CD4-positive, alpha-beta T cell treated with Interleukin-1 beta for 1 hour (primary cell): ENCODE measurements at regions not wholly inside any gene's neighbourhood (a gene's known extent, or its start where the extent isn't known, plus 50 kb on each side); places are given as distances from the start of the nearest gene placed in this dataset.

ENCODE experiments used
- DNase-seq, 2 donors: peaks; one replicate each; pipeline ENCODE4 v3.0.0-alpha.2; 2020 to 2022

DNA sequence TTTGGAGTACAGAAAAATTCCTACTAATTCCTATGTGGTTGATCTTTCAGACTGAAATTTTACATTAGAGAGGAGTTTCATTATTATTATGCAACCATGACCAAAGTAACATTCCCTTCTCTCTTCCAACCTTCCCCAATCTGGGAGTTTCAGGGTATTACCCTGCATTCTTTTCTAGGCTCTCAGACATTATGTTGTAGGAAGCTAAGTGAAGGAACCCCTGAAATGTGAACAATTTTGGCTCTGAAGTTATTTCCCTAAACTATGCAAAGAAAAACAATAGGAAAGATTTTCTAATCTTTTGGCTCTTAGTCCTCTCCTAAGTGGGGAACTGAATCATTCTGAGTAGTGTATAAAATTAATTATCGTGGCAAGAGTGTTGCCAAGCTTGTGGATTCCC lies 63.3 kb upstream of the ZFAND5 start:
- DNase-seq: no peak

DNA sequence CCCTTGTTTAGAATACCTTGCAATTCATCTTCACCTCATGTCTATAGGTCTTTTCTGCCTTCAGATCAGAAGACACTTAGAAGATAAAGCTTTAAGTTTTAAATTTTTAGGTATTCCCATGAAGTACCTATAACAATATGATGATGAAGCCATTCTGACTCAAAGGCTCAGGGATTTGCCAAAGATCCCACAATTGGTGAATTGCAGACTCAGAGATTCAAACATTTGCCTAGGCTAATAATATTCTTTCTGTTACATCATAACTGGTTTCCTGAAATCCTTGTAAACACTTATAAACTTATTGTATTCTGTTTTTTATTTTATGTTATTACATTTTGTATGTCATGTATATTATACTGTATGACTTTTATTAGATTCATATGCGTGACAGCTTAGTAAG lies 62.8 kb upstream of the ZFAND5 start:
- DNase-seq: no peak

DNA sequence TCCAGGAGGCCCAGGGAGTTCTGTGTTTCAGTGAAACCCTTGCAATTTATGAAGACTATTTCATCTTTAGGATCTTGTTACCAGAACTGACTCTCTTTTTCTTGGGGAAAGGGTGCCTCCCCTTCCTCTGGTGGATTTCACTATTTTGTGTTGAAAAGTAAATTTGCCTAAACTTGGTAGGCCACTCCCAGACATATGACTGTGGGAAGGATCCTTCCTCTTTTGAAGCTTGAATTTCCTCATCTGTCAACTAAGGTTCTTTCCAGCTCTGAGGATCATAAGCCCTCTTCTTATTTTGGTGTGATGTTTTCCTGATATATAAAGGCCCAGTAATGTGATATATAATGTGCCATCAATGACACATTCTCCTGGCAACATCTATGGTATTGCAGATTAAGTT lies 59.1 kb upstream of the ZFAND5 start:
- no peak for DNase-seq

DNA sequence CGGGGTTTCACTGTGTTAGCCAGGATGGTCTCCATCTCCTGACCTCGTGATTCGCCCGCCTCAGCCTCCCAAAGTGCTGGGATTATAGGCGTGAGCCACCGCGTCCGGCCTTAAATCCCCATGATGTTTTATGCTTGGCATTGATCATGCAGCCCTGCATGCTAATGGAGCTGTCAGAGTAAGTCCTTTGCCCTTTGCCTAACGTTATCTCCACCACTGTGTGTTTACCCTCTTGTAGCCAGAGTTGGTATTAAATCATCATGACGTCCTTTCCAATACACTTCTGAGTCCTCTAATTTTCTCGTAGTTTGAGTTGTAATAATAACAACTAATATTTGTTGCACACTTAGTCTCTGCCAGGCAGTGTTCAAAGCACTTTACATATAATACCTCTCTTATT lies 57.2 kb upstream of the ZFAND5 start:
- DNase-seq: no peak

DNA sequence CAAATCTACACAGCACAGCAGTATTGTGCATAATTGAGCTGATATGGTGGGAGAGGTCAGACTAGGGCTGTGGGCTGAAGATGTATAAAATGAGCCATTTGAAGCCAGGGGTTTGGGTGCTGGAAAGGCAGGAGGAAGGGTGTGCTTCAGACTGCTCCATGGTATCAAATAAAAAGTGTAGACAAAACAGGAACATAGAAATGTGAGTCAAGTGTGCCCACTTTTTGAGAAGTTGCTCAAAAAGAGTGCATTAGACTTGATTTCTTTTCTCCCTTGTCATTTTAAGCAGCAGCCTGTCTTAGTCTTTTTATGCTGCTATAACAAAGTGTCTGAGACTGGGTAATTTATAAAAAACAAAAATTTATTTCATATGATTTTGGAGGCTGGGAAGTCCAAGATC lies 55.8 kb upstream of the ZFAND5 start:
- no peak for DNase-seq

- no peak for DNase-seq
Observed at GRCh38 chr9:72415948-72416347, 50.9 kb upstream of the ZFAND5 start.

GRCh38 chr9:72415163-72415562 lies 50.2 kb upstream of the ZFAND5 start:
- no peak for DNase-seq
